Ectodermal cell (in vitro differentiated cells): ENCODE measurements at regions not wholly inside any gene's neighbourhood (a gene's known extent, or its start where the extent isn't known, plus 50 kb on each side); places are given as distances from the start of the nearest gene placed in this dataset.
"Not testable (repeated sequence)": the region's sequence is repeated elsewhere in the genome, so short reads cannot be mapped to it uniquely, and the experiment has no call there.

Experiments used
- H3K27ac ChIP-seq: 2 replicates; pipeline ENCODE4 v1.7.0; 2013; ENCODE audit warnings: mild to moderate bottlenecking, low read depth, low read length; ENCODE audit not compliant: insufficient read depth, poor library complexity, severe bottlenecking
- H3K27me3 ChIP-seq: 2 replicates; pipeline ENCODE4 v1.7.0; 2013; ENCODE audit warnings: mild to moderate bottlenecking, low read length; ENCODE audit not compliant: insufficient read depth, control insufficient read depth, poor library complexity, severe bottlenecking
- H3K36me3 ChIP-seq: one replicate; pipeline ENCODE4 v1.7.0; 2013; ENCODE audit warnings: low read length; ENCODE audit not compliant: control insufficient read depth, insufficient read depth
- H3K4me1 ChIP-seq: one replicate; pipeline ENCODE4 v1.7.0; 2013; ENCODE audit warnings: low read length; ENCODE audit not compliant: control insufficient read depth, insufficient read depth
- H3K4me3 ChIP-seq: 2 replicates; pipeline ENCODE4 v1.7.0; 2013; ENCODE audit warnings: low read depth, low read length, control low read depth; ENCODE audit not compliant: insufficient read depth
- H3K9me3 ChIP-seq: 2 replicates; pipeline ENCODE4 v1.7.0; 2013; ENCODE audit warnings: mild to moderate bottlenecking, low read length, moderate library complexity; ENCODE audit not compliant: control insufficient read depth
- WGBS, 2 experiments: methylation state at CpG; one replicate each; pipeline ENCODE4 v1.1.7; 2013; ENCODE audit warnings: missing lambda C conversion rate in 2 of 2; 5-methylcytosine and 5-hydroxymethylcytosine counted together

DNA sequence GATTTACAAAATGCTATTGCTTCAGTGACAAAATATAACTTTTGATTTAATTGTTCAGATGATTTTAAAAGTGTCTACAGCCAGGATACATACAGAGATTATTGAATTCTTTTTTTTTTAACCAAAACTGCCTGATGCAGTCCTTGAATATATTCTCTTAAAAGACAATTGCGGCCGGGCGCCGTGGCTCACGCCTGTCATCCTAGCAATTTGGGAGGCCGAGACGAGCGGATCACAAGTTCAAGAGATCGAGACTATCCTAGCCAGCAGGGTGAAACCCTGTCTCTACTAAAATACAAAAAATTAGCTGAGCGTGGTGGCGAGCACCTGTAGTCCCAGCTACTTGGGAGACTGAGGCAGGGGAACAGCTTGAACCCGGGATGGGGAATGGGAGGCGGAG lies 497.0 kb upstream of the FSIP2 start:
- Histone ChIP-seq H3K36me3 (no peaks in the 10 kb centered on the region), H3K4me1 (no peaks in the 10 kb centered on the region), H3K27me3 (no peaks in the 10 kb centered on the region), H3K9me3 (peaks cover 5% of the 10 kb centered on the region), H3K27ac (no peak overlapping the region), H3K4me3 (no peak overlapping the region)
- WGBS, 2 experiments = 88 to 92% methylated on average over 13 of the region's 13 CpGs

DNA sequence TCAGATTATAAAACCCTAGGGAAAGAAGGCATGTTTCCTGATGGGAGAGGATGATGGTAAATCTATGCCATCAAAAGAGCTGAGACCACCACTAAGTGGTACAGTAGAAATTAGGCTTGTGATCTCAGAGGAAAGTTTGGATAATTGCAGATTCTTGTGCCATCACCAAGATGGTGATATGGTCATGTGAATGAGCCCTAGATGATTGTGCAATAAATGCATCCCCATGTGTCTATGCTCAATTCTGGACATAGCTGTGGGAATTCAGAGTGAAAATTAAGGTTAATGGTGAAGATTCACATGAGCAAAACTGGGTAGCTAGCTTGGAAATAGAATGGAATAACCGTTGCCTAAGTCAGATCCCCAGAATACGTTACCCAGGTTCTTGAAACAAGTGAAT lies 496.1 kb upstream of the FSIP2 start:
- Histone ChIP-seq H3K27ac (no peak overlapping the region), H3K4me1 (no peaks in the 10 kb centered on the region), H3K36me3 (no peaks in the 10 kb centered on the region), H3K9me3 (no peaks in the 10 kb centered on the region), H3K27me3 (no peaks in the 10 kb centered on the region), H3K4me3 (no peak overlapping the region)
- 96 to 98% methylated on average over 2 of the region's 2 CpGs for WGBS, 2 experiments

DNA sequence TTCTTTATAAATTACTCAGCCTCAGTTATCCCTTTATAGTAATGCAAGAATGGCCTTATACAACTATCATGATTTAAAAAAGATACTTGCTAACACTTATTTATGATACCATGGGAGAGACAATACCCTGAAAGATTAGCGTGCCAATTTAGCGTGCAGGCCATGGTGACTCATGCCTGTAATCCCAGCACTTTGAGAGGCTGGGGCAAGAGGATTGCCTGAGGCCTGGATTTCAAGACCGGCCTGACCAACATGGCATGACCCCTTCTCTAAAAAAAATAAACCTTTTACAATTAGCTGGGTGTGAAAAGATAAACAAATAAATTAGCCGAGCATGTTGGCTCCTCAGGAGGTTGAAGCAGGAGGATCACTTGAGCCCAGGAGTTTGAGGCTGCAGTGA lies 493.4 kb upstream of the FSIP2 start:
- Histone ChIP-seq H3K9me3 (no peaks in the 10 kb centered on the region), H3K27ac (no peak overlapping the region), H3K4me1 (no peaks in the 10 kb centered on the region), H3K36me3 (no peaks in the 10 kb centered on the region), H3K4me3 (no peak overlapping the region), H3K27me3 (no peaks in the 10 kb centered on the region)
- 88 to 91% methylated on average over 4 of the region's 4 CpGs for WGBS, 2 experiments

DNA sequence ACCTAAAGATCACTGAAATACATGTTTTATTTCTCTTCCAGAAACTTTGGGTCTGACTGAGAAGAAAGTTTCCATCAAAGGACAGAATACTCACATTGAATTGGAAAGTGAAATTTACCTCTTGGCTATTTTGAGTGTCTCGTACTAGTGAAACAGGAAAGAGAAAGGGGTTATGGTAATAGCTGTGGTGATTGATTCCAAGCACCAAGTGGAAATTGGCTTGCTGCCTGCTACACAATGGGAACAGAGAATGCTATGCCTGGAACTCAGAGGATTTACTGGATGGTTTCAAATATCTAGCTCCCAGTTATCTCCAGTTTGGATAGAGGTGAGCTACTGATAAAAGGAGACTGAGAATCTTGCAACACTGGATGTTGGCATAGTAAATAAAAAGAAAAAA lies 492.8 kb upstream of the FSIP2 start:
- WGBS, 2 experiments = 71 to 72% methylated on average over 1 of the region's 1 CpG
- no peak overlapping the region for H3K4me3 ChIP-seq
- H3K9me3 ChIP-seq = no peaks in the 10 kb centered on the region
- no peaks in the 10 kb centered on the region for H3K36me3 ChIP-seq
- H3K27ac ChIP-seq = no peak overlapping the region
- H3K27me3 ChIP-seq = no peaks in the 10 kb centered on the region
- H3K4me1 ChIP-seq = no peaks in the 10 kb centered on the region

DNA sequence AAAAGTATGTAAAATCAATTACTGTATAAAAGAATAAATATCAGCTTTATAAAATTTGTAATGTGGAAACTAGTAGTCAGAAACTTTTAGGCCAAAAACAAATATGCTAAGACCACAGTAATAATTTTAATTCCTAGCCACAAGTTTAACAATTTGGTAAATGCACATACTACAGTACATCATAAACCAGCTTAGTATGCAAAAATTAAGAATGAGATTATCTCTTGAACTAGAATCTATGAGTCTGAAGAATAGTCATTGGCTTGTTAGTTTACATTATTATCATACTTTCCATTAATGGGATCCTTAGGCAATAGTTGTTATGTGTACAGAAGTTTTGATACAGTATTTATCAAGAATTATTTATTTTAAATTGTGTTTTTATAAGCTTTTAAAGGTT lies 491.9 kb upstream of the FSIP2 start:
- H3K36me3 ChIP-seq = no peaks in the 10 kb centered on the region
- H3K9me3 ChIP-seq = no peaks in the 10 kb centered on the region
- H3K27me3 ChIP-seq = no peaks in the 10 kb centered on the region
- H3K4me3 ChIP-seq = no peak overlapping the region
- no peaks in the 10 kb centered on the region for H3K4me1 ChIP-seq
- H3K27ac ChIP-seq = no peak overlapping the region

DNA sequence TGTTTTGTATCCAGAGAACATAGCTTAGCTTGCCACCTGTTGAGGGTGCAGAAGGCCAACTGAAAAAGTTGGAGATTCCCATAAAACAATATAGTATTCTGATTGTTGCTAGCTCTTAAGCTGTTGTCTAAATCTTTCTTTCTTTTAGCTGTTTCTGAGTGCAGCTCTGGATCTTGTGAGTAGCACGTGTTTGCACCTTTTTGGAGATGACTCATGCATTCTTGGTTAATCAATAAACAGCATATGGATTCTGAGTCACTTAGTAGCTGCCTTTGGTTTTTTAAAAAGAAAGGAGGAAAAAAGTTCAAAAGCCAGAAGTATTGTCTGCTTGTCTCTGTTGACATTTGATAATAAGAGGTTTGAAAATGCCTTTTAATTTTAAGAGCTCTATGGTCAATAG lies 483.0 kb upstream of the FSIP2 start:
- Histone ChIP-seq H3K27me3 (no peaks in the 10 kb centered on the region), H3K9me3 (no peaks in the 10 kb centered on the region), H3K4me3 (no peak overlapping the region), H3K27ac (no peak overlapping the region), H3K4me1 (no peaks in the 10 kb centered on the region), H3K36me3 (no peaks in the 10 kb centered on the region)
- 76 to 89% methylated on average over 1 of the region's 1 CpG for WGBS, 2 experiments

DNA sequence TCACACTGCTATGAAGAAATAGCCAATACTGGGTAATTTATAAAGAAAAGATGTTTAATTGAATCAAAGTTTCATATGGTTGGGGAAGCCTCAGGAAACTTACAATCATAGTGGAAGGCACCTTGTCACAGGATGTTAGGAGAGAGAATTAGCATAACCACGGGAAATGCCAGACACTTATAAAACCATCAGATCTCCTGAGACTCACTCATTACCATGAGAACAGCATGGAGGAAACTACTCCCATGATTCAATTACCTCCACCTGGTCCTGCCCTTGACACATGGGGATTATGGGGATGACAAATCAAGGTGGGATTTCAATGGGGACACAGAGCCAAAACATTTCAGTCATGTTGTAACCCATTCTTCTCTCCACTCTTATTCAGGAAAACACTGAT lies 472.9 kb upstream of the FSIP2 start:
- Histone ChIP-seq H3K27ac (no peak overlapping the region), H3K27me3 (no peaks in the 10 kb centered on the region), H3K4me1 (no peaks in the 10 kb centered on the region), H3K9me3 (no peaks in the 10 kb centered on the region), H3K36me3 (no peaks in the 10 kb centered on the region), H3K4me3 (no peak overlapping the region)
- WGBS, 2 experiments = 71 to 75% methylated on average over 1 of the region's 1 CpG

DNA sequence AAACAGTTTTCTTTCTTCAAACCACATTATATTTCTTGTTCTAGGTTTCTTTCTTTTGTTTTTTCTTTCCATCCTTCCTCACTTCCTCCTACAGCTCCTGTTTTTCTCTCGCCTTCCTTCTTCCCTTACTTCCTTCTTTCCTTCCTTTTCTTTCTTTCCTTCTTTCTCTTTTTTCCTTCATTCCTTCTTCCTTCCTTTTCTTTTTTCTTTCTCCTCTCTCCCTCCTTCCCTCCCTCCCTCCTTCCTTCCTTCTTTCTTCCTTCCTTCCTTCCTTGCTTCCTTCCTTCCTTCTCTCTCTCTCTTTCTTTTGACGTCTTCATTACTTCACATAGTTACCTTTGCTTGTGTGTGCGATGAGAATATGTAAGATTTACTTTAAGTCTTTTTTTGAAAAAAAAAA lies 470.0 kb upstream of the FSIP2 start:
- Histone ChIP-seq H3K36me3 (no peaks in the 10 kb centered on the region), H3K4me3 (no peak overlapping the region), H3K27me3 (no peaks in the 10 kb centered on the region), H3K4me1 (no peaks in the 10 kb centered on the region), H3K9me3 (no peaks in the 10 kb centered on the region), H3K27ac (no peak overlapping the region)
- WGBS, 2 experiments = 87 to 96% methylated on average over 1 of the region's 3 CpGs

DNA sequence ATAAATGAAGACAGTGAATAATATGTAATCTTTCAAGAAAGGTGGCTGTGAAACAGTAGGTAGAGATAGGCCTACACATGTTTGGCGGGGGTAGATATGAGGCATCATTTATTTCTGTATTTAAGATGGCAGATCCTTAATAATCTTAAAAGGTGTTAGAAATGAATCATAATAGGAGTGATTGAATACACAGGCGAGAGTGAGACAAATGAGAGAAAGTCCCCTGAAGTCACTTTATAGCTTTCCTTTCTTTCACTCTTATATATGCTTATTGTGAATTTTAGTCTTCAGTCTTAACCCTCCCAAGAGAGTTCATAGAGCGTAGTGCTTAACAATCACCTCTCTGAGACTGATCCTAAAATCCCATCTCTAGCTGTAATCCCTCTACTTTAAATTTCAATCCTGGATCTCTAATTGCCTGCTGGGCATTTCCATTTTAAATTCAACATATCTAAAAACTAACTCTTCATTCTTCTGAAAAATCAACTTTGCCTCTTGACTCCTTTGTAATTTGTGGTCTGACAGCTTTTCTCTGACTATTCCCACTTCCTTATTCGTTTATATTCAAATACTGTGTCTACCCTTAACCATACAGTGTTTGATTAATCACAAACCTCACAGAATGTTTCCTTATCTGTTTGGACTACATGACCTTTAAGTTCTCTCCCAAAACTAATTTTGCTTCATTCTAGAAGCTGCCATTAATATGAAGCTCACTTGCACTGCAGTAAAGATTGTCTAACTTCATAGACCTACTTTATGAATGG lies 463.7 kb upstream of the FSIP2 start:
- H3K4me1 ChIP-seq = no peaks in the 10 kb centered on the region
- H3K4me3 ChIP-seq = no peak overlapping the region
- H3K36me3 ChIP-seq = no peaks in the 10 kb centered on the region
- H3K27ac ChIP-seq = no peak overlapping the region
- no peaks in the 10 kb centered on the region for H3K9me3 ChIP-seq
- WGBS, 2 experiments = 88% methylated on average over 3 to 4 of the region's 4 CpGs
- H3K27me3 ChIP-seq = no peaks in the 10 kb centered on the region

DNA sequence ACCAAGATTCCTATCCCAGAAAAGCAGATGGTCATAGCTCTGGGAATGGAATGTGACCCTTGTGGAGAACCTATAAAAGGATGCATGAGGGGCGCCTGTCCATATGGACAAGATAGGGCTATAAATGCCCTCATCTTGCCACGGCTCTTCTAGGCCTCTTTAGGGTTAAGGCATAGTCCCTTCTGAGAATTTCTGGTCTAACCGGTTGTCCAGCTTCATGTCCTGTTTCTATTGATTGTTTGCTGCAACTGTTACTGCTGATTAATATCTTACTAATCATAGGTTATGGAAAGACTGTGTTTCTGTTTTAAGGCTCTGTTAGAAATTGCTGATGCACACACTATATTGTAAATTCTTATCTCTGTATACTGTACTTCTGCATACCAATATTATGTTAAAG lies 462.6 kb upstream of the FSIP2 start:
- H3K4me3 ChIP-seq, H3K9me3 ChIP-seq, H3K4me1 ChIP-seq, H3K27ac ChIP-seq, H3K36me3 ChIP-seq, H3K27me3 ChIP-seq: not testable (repeated sequence)
- WGBS, 2 experiments = 92 to 93% methylated on average over 3 of the region's 3 CpGs

DNA sequence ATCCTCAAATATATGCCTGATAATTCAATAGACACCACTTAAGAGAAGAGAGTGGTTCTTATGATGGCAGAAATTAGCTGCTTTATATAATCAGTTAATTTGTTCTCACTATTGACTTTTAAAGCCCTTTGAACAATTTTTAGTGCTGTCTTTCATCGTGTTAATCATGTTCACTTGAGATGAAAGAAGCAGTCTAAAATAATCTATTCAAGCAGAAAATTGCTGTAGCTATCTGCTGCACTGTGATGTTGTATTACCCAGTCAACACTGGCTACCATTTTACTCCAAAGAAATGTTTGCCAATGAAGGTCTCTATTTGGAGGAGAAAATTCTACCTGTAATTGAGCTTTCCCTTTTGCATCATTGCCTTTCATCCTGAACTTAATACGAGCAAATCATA lies 459.8 kb upstream of the FSIP2 start:
- Histone ChIP-seq H3K9me3 (no peaks in the 10 kb centered on the region), H3K27ac (no peak overlapping the region), H3K27me3 (no peaks in the 10 kb centered on the region), H3K4me3 (no peak overlapping the region), H3K36me3 (no peaks in the 10 kb centered on the region), H3K4me1 (no peaks in the 10 kb centered on the region)
- 88 to 100% methylated on average over 1 of the region's 2 CpGs for WGBS, 2 experiments
